Lower leg skin (tissue), 3 donors: ENCODE measurements at regions not wholly inside any gene's neighbourhood (a gene's known extent, or its start where the extent isn't known, plus 50 kb on each side); places are given as distances from the start of the nearest gene placed in this dataset.

ENCODE experiments used
- POLR2A ChIP-seq, 2 donors: fragments of 450-650 bp; IDR thresholded peaks; one replicate each; pipeline ENCODE4 v1.6.1; 2016 to 2017; ENCODE audit warnings: antibody characterized with exemption in 2 of 2, mild to moderate bottlenecking in 1 of 2, moderate library complexity in 1 of 2
- TF ChIP-seq, protein P1 (sequence below), 3 donors: fragments of 450-650 bp; IDR thresholded peaks; one replicate each; pipeline ENCODE4 v1.5.1; 2016; ENCODE audit warnings: antibody characterized with exemption in 3 of 3, mild to moderate bottlenecking in 3 of 3, moderate library complexity in 2 of 3

DNA sequence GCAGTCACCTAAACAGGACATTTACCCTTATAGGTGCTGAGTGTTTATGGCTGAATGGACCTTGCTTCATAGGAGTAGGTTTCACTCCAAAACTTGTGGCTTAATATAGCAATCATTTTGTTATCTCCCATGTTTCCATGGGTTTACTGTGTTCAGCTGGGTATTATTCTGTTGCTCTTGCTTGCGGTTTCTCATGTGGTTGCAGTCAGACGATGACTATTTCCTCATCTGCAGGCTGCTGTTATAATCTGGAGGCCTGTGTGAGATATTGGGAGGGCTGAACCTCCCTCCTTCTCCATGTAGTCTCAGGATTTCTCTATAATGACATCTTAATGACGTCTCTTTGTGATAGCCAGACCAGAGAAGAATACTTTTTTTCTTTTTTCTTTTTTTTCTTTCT, 98.1 kb downstream of the ZPLD1 start:
- TF ChIP-seq, protein P1, sequence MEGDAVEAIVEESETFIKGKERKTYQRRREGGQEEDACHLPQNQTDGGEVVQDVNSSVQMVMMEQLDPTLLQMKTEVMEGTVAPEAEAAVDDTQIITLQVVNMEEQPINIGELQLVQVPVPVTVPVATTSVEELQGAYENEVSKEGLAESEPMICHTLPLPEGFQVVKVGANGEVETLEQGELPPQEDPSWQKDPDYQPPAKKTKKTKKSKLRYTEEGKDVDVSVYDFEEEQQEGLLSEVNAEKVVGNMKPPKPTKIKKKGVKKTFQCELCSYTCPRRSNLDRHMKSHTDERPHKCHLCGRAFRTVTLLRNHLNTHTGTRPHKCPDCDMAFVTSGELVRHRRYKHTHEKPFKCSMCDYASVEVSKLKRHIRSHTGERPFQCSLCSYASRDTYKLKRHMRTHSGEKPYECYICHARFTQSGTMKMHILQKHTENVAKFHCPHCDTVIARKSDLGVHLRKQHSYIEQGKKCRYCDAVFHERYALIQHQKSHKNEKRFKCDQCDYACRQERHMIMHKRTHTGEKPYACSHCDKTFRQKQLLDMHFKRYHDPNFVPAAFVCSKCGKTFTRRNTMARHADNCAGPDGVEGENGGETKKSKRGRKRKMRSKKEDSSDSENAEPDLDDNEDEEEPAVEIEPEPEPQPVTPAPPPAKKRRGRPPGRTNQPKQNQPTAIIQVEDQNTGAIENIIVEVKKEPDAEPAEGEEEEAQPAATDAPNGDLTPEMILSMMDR (IDR thresholded peaks at IDR 0.05): no peak
- no peak for TF ChIP-seq POLR2A (IDR thresholded peaks at IDR 0.05)
